ENCODE measurements at regions not wholly inside any gene's neighbourhood (a gene's known extent, or its start where the extent isn't known, plus 50 kb on each side); places are given as distances from the start of the nearest gene placed in this dataset.
A peak's percentile ranks its signal among the peaks of the same experiment; 100 is the strongest.

GRCh38 chr17:65277576-65277975 is 140.4 kb downstream of the RGS9 start:
- H3K36me3 ChIP-seq: no peaks in the 10 kb centered on the region
- no peak for TF ChIP-seq CTCF (IDR thresholded peaks at IDR 0.05)
- H3K27ac ChIP-seq: no peak overlapping the region
- peaks cover 13% of the 10 kb centered on the region for H3K4me1 ChIP-seq
- H3K4me3 ChIP-seq: peak overlapping the region; percentile 4
- ATAC-seq: peak in 1 of 2 donors; percentile 23
- H3K9me3 ChIP-seq: no peaks in the 10 kb centered on the region
- DNase-seq: no peak
- H3K27me3 ChIP-seq (ENCODE audit: low read depth): no peaks in the 10 kb centered on the region
- intact Hi-C loops (cut with DNase I): no loop called here

All from lower lobe of right lung (tissue), 2 donors.